CD14-positive monocyte (primary cell): ENCODE measurements at regions not wholly inside any gene's neighbourhood (a gene's known extent, or its start where the extent isn't known, plus 50 kb on each side); places are given as distances from the start of the nearest gene placed in this dataset.

Source experiments
- DNase-seq, 3 donors: peaks; one replicate each; pipeline ENCODE4 v3.0.0-alpha.2; 2011 to 2022
- H2AFZ ChIP-seq: 2 replicates; pipeline ENCODE4 v1.6.0; 2012; ENCODE audit warnings: mild to moderate bottlenecking, low read depth, low read length, inconsistent platforms; ENCODE audit not compliant: insufficient read depth, poor library complexity, severe bottlenecking
- H3K27ac ChIP-seq, 2 donors: 1 replicate in 1 of 2; 2 replicates in 1 of 2; pipeline ENCODE4 v1.5.1; 2012 to 2013; ENCODE audit warnings: low read length in 2 of 2, control low read depth in 1 of 2, inconsistent platforms in 1 of 2, low read depth in 1 of 2, mild to moderate bottlenecking in 1 of 2
- H3K27me3 ChIP-seq, 2 donors: one replicate each; pipeline versions ENCODE4 v1.6.0 to v1.6.1; 2011 to 2013; ENCODE audit warnings: low read length in 2 of 2; ENCODE audit not compliant: control insufficient read depth in 2 of 2, insufficient read depth in 2 of 2
- H3K36me3 ChIP-seq, 2 donors: replicated peaks in 1 of 2; 1 replicate in 1 of 2; 2 replicates in 1 of 2; pipeline versions ENCODE4 v1.5.1 to v1.6.1; 2012 to 2013; ENCODE audit warnings: low read length in 2 of 2, control low read depth in 1 of 2, inconsistent platforms in 1 of 2, mild to moderate bottlenecking in 1 of 2; ENCODE audit not compliant: insufficient read depth in 2 of 2, control insufficient read depth in 1 of 2
- H3K4me1 ChIP-seq, 2 donors: 1 replicate in 1 of 2; 2 replicates in 1 of 2; pipeline versions ENCODE4 v1.5.1 to v1.6.1; 2012 to 2013; ENCODE audit warnings: low read length in 2 of 2, control low read depth in 1 of 2, inconsistent platforms in 1 of 2, mild to moderate bottlenecking in 1 of 2, moderate library complexity in 1 of 2; ENCODE audit not compliant: insufficient read depth in 2 of 2, control insufficient read depth in 1 of 2
- H3K4me2 ChIP-seq: replicated peaks from 2 replicates; pipeline ENCODE3; 2012; ENCODE audit warnings: low read length, moderate library complexity, mild to moderate bottlenecking; ENCODE audit not compliant: poor library complexity, severe bottlenecking; ENCODE audit errors: extremely low read depth
- H3K4me3 ChIP-seq, 3 experiments: fragments of 200-600 bp in 1 of 3; sonication (generic) in 1 of 3; replicated peaks in 1 of 3; 1 replicate in 2 of 3; 2 replicates in 1 of 3; pipeline ENCODE4 v1.5.1; 2011 to 2013; ENCODE audit warnings: low read length in 3 of 3, mild to moderate bottlenecking in 3 of 3, control low read depth in 2 of 3, low read depth in 2 of 3, inconsistent platforms in 1 of 3, moderate library complexity in 1 of 3
- H3K79me2 ChIP-seq: 2 replicates; pipeline ENCODE4 v1.6.0; 2012; ENCODE audit warnings: mild to moderate bottlenecking, control low read depth, inconsistent platforms, low read length, moderate library complexity; ENCODE audit not compliant: insufficient read depth
- H3K9ac ChIP-seq: 2 replicates; pipeline ENCODE4 v1.6.0; 2017; ENCODE audit warnings: low read length, mild to moderate bottlenecking; ENCODE audit not compliant: insufficient read depth, poor library complexity, severe bottlenecking
- H3K9me3 ChIP-seq, 2 donors: replicated peaks in 1 of 2; 1 replicate in 1 of 2; 2 replicates in 1 of 2; pipeline versions ENCODE4 v1.5.1 to v1.6.1; 2012 to 2013; ENCODE audit warnings: low read length in 2 of 2, control low read depth in 1 of 2; ENCODE audit not compliant: control insufficient read depth in 1 of 2, insufficient read depth in 1 of 2
- H4K20me1 ChIP-seq: 2 replicates; pipeline ENCODE4 v1.6.0; 2012; ENCODE audit warnings: mild to moderate bottlenecking, low read length, control low read depth, moderate library complexity; ENCODE audit not compliant: insufficient read depth
- H3K27ac Mint-ChIP-seq, 7 donors: one replicate each; pipeline ENCODE4 v1.8.0; 2020; ENCODE audit warnings: mild to moderate bottlenecking in 7 of 7, mixed read lengths in 7 of 7, moderate library complexity in 6 of 7, inconsistent platforms in 2 of 7
- H3K27me3 Mint-ChIP-seq, 3 donors: one replicate each; pipeline ENCODE4 v1.8.0; 2021 to 2022; ENCODE audit warnings: low read depth in 3 of 3, mild to moderate bottlenecking in 3 of 3, mixed read lengths in 3 of 3, moderate library complexity in 3 of 3, inconsistent platforms in 1 of 3
- H3K36me3 Mint-ChIP-seq, 2 donors: one replicate each; pipeline ENCODE4 v1.8.0; 2020; ENCODE audit warnings: mixed read lengths in 2 of 2, inconsistent platforms in 1 of 2, mild to moderate bottlenecking in 1 of 2
- H3K4me1 Mint-ChIP-seq: one replicate; pipeline ENCODE4 v1.8.0; 2020; ENCODE audit warnings: mild to moderate bottlenecking, mixed read lengths
- H3K4me3 Mint-ChIP-seq, 2 donors: one replicate each; pipeline ENCODE4 v1.8.0; 2020; ENCODE audit warnings: mild to moderate bottlenecking in 2 of 2, mixed read lengths in 2 of 2, moderate library complexity in 1 of 2
- H3K9me3 Mint-ChIP-seq, 7 donors: one replicate each; pipeline ENCODE4 v1.8.0; 2020 to 2022; ENCODE audit warnings: mixed read lengths in 7 of 7, mild to moderate bottlenecking in 6 of 7, moderate library complexity in 6 of 7, inconsistent platforms in 2 of 7
- intact Hi-C, 2 donors: fragments of 100-400 bp; cut with micrococcal nuclease; formaldehyde crosslinking; loops; one replicate each; pipeline versions ENCODE4 v1.15.0 to v1.15.1; 2023
- TF ChIP-seq, protein P1 (sequence below): fragments of 200-600 bp; IDR thresholded peaks from one replicate; pipeline ENCODE4 v1.8.0; 2022; ENCODE audit warnings: antibody characterized with exemption, mild to moderate bottlenecking

DNA sequence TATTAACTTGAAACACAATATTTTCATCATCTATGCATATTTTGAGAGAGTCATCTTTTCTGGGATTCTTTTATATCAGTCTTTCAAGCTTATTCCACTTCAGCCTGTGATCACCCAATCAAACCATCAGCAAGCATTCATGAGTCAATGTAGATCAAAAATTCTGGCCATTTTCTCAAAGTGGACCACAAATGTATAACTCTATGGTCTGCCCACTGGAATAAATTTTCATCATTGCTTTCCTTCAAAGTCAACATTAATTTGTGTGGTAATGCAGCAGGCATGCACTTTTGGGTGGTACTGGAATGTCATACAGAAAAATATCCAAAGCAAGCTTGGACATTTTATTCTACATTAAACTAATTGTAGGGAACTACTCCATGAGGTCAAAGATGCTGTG is 1013.0 kb downstream of the STIM2 start:
- Mint-ChIP-seq H3K9me3 (peaks cover 0 to 9% (median 0%) of the 10 kb centered on the region in 7 donors), H3K27me3 (peaks cover 0 to 2% (median 0%) of the 10 kb centered on the region in 3 donors)

GRCh38 chr4:27881705-27882104 is 1021.1 kb downstream of the STIM2 start:
- H3K27me3 ChIP-seq: no peaks in the 10 kb centered on the region
- intact Hi-C loops: no loop called here
- no peak overlapping the region for H2AFZ ChIP-seq
- no peak for DNase-seq
- H3K9me3 ChIP-seq: peaks cover 0 to 4% of the 10 kb centered on the region in 2 donors
- Mint-ChIP-seq H3K4me1 (no peaks in the 10 kb centered on the region), H3K9me3 (peaks cover 0 to 12% (median 0%) of the 10 kb centered on the region in 7 donors), H3K4me3 (no peak overlapping the region), H3K27ac (no peak overlapping the region), H3K36me3 (no peaks in the 10 kb centered on the region), H3K27me3 (no peaks in the 10 kb centered on the region)
- no peak overlapping the region for H3K27ac ChIP-seq
- H3K4me2 ChIP-seq: no peak overlapping the region
- TF ChIP-seq, protein P1, sequence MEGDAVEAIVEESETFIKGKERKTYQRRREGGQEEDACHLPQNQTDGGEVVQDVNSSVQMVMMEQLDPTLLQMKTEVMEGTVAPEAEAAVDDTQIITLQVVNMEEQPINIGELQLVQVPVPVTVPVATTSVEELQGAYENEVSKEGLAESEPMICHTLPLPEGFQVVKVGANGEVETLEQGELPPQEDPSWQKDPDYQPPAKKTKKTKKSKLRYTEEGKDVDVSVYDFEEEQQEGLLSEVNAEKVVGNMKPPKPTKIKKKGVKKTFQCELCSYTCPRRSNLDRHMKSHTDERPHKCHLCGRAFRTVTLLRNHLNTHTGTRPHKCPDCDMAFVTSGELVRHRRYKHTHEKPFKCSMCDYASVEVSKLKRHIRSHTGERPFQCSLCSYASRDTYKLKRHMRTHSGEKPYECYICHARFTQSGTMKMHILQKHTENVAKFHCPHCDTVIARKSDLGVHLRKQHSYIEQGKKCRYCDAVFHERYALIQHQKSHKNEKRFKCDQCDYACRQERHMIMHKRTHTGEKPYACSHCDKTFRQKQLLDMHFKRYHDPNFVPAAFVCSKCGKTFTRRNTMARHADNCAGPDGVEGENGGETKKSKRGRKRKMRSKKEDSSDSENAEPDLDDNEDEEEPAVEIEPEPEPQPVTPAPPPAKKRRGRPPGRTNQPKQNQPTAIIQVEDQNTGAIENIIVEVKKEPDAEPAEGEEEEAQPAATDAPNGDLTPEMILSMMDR: no peak
- H3K79me2 ChIP-seq: no peaks in the 10 kb centered on the region
- no peak overlapping the region for H3K4me3 ChIP-seq
- H3K4me1 ChIP-seq: no peaks in the 10 kb centered on the region
- no peak overlapping the region for H3K9ac ChIP-seq
- no peaks in the 10 kb centered on the region for H3K36me3 ChIP-seq
- H4K20me1 ChIP-seq: no peaks in the 10 kb centered on the region

More for the DNA sequence above, 1013.0 kb downstream of the STIM2 start:
- Histone ChIP-seq H3K4me1 (no peaks in the 10 kb centered on the region), H3K27ac (no peak overlapping the region), H3K9ac (no peak overlapping the region), H3K4me2 (no peak overlapping the region), H4K20me1 (no peaks in the 10 kb centered on the region), H3K4me3 (no peak overlapping the region), H3K79me2 (no peaks in the 10 kb centered on the region), H3K36me3 (no peaks in the 10 kb centered on the region), H2AFZ (no peak overlapping the region), H3K27me3 (no peaks in the 10 kb centered on the region), H3K9me3 (no peaks in the 10 kb centered on the region)
- intact Hi-C loops: no loop called here
- no peak overlapping the region for H3K4me3 Mint-ChIP-seq
- H3K36me3 Mint-ChIP-seq: no peaks in the 10 kb centered on the region
- TF ChIP-seq, protein P1: no peak
- no peak for DNase-seq
- H3K27ac Mint-ChIP-seq: no peak overlapping the region
- H3K4me1 Mint-ChIP-seq: no peaks in the 10 kb centered on the region
